OCI-LY7 (cell line): ENCODE measurements at regions not wholly inside any gene's neighbourhood (a gene's known extent, or its start where the extent isn't known, plus 50 kb on each side); places are given as distances from the start of the nearest gene placed in this dataset.

ENCODE experiments used
- BruUV-seq: library from RNA; stranded (reverse); fragments of 400-500 nt; replicated peaks from 2 replicates; lab custom pipeline; 2021; lab: Mats Ljungman, UMichigan
- CTCF ChIA-PET: fragments of 300-600 bp; sonication (Branson Sonifier 250); formaldehyde crosslinking; loops from one replicate; lab custom pipeline; 2022; ENCODE audit warnings: antibody characterized with exemption; ENCODE audit not compliant: unreplicated experiment; lab: Charles Lee
- POLR2A ChIA-PET: fragments of 300-600 bp; sonication (Branson Sonifier 250); formaldehyde crosslinking; loops from one replicate; lab custom pipeline; 2022; ENCODE audit warnings: antibody characterized with exemption; lab: Charles Lee
- DNase-seq: peaks from one replicate; pipeline ENCODE4 v3.0.0-alpha.2; 2015; ENCODE audit warnings: low spot score
- H2AFZ ChIP-seq: fragments of 200-600 bp; sonication (generic), shearing (Covaris generic); 2 replicates; pipeline ENCODE4 v1.6.1; 2014; ENCODE audit warnings: mild to moderate bottlenecking, antibody characterized with exemption, low read length, moderate library complexity
- H3K27ac ChIP-seq: fragments of 200-600 bp; sonication (generic); 2 replicates; pipeline ENCODE4 v1.5.1; 2014; ENCODE audit warnings: mixed run types, low read depth, mild to moderate bottlenecking, moderate library complexity, low read length, inconsistent platforms; ENCODE audit not compliant: poor library complexity, severe bottlenecking
- H3K36me3 ChIP-seq: fragments of 200-600 bp; sonication (generic); 2 replicates; pipeline ENCODE4 v1.6.1; 2014; ENCODE audit warnings: mild to moderate bottlenecking, antibody characterized with exemption, low read length, moderate library complexity, mixed read lengths; ENCODE audit not compliant: insufficient read depth
- H3K4me1 ChIP-seq: fragments of 200-600 bp; sonication (generic); 2 replicates; pipeline ENCODE4 v1.5.1; 2014; ENCODE audit warnings: mild to moderate bottlenecking, low read length; ENCODE audit not compliant: insufficient read depth, poor library complexity, severe bottlenecking
- H3K4me2 ChIP-seq: fragments of 200-600 bp; sonication (generic); 2 replicates; pipeline ENCODE4 v1.6.1; 2014; ENCODE audit warnings: mild to moderate bottlenecking, low read length
- H3K4me3 ChIP-seq: fragments of 200-600 bp; sonication (generic); 2 replicates; pipeline ENCODE4 v1.5.1; 2014; ENCODE audit warnings: mild to moderate bottlenecking, low read depth, low read length; ENCODE audit not compliant: poor library complexity, severe bottlenecking
- H3K79me2 ChIP-seq: fragments of 200-600 bp; sonication (generic); 2 replicates; pipeline ENCODE4 v1.6.1; 2016; ENCODE audit warnings: low read depth, mild to moderate bottlenecking, low read length, moderate library complexity, mixed read lengths; ENCODE audit not compliant: insufficient read depth
- H3K9me2 ChIP-seq: fragments of 200-600 bp; sonication (generic); 2 replicates; pipeline ENCODE4 v1.6.1; 2016; ENCODE audit warnings: mild to moderate bottlenecking, low read length, mixed read lengths; ENCODE audit not compliant: insufficient read depth
- H3K9me3 ChIP-seq: fragments of 200-600 bp; sonication (generic); 2 replicates; pipeline ENCODE4 v1.6.1; 2014; ENCODE audit warnings: mild to moderate bottlenecking, mixed run types, low read length, mixed read lengths
- H4K20me1 ChIP-seq: fragments of 200-600 bp; sonication (generic); 2 replicates; pipeline ENCODE4 v1.6.1; 2014; ENCODE audit warnings: mild to moderate bottlenecking, antibody characterized with exemption, low read length, moderate library complexity, mixed read lengths; ENCODE audit not compliant: insufficient read depth
- EZH2phosphoT487 ChIP-seq: fragments of 200-600 bp; sonication (generic); IDR thresholded peaks from 2 replicates; pipeline ENCODE4 v1.6.1; 2018; ENCODE audit warnings: low read depth, borderline replicate concordance, mild to moderate bottlenecking, mixed run types, antibody characterized with exemption, low read length, moderate library complexity, mixed read lengths
- intact Hi-C: fragments of 100-400 bp; cut with micrococcal nuclease; formaldehyde crosslinking; loops from one replicate; pipeline ENCODE4 v1.10.0; 2022; ENCODE audit not compliant: unreplicated experiment
- TF ChIP-seq, protein P1 (sequence below): fragments of 200-600 bp; sonication (generic); conservative IDR thresholded peaks from 2 replicates; pipeline ENCODE4 v1.5.1; 2014; ENCODE audit warnings: mild to moderate bottlenecking, antibody characterized with exemption, low read length, moderate library complexity, mixed read lengths

DNA sequence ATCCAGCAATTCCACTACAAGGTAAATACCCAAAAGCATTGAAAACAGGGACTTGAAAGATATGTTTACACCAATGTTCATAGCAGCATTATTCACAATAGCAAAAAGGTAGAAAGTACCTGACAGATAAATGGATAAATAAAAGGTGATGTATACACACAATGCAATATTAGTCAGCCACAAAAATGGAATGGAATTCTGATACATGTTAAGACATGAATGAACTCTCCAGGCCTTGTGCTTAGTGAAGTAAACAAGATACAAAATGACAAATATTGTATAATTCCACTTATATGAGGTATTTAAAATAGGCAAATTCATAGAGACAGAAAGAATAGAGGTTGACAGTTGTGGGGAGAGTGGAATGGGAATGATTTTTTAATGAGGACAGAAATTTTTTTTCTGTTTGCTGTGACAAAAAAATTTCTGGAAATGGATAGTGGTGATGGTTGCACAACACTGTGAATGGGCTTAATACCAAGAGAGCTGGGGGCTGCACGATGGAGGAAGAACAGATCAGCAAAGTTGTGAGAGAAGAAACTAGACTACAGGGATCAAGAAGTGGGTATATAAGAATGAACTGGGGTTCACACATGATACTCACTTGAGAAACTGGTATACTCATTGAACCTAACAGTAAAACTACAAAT, 137.2 kb downstream of the MZT1 start:
- H3K4me1 ChIP-seq: no peaks in the 10 kb centered on the region
- DNase-seq: no peak
- H3K9me3 ChIP-seq: no peaks in the 10 kb centered on the region
- ChIA-PET CTCF (no interaction called here), POLR2A (no interaction called here)
- intact Hi-C loops: no loop called here
- no peaks in the 10 kb centered on the region for H3K9me2 ChIP-seq
- H2AFZ ChIP-seq: no peak overlapping the region
- H4K20me1 ChIP-seq: no peaks in the 10 kb centered on the region
- no peaks in the 10 kb centered on the region for H3K36me3 ChIP-seq
- no peaks in the 10 kb centered on the region for H3K79me2 ChIP-seq
- H3K4me2 ChIP-seq: no peak overlapping the region
- no TSS peak for BruUV-seq
- no peak for TF ChIP-seq EZH2phosphoT487
- TF ChIP-seq, protein P1, sequence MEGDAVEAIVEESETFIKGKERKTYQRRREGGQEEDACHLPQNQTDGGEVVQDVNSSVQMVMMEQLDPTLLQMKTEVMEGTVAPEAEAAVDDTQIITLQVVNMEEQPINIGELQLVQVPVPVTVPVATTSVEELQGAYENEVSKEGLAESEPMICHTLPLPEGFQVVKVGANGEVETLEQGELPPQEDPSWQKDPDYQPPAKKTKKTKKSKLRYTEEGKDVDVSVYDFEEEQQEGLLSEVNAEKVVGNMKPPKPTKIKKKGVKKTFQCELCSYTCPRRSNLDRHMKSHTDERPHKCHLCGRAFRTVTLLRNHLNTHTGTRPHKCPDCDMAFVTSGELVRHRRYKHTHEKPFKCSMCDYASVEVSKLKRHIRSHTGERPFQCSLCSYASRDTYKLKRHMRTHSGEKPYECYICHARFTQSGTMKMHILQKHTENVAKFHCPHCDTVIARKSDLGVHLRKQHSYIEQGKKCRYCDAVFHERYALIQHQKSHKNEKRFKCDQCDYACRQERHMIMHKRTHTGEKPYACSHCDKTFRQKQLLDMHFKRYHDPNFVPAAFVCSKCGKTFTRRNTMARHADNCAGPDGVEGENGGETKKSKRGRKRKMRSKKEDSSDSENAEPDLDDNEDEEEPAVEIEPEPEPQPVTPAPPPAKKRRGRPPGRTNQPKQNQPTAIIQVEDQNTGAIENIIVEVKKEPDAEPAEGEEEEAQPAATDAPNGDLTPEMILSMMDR: no peak
- H3K4me3 ChIP-seq: no peak overlapping the region
- H3K27ac ChIP-seq: no peak overlapping the region

DNA sequence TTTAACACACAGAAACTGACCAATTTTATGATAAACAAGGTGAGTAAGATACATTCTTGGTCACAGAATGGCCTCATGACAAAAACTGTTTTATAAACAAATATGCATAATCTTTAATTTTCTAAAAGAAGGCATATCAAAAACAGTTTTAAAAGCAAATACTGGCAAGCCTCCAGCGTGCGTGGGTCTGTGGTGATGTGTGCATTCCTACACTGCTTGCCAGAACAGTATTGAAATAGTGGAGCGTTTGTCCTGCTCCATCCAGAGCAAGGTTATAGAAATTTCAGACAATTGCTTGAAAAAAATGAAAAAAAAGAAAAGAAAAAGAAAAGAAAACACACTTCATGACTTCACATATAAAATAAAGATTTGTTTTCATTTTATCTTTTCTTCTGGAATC, 140.9 kb downstream of the MZT1 start:
- Histone ChIP-seq H3K79me2 (no peaks in the 10 kb centered on the region), H3K36me3 (no peaks in the 10 kb centered on the region), H3K4me3 (no peak overlapping the region), H3K9me2 (no peaks in the 10 kb centered on the region), H3K9me3 (no peaks in the 10 kb centered on the region), H3K27ac (no peak overlapping the region), H4K20me1 (no peaks in the 10 kb centered on the region), H3K4me1 (no peaks in the 10 kb centered on the region), H3K4me2 (no peak overlapping the region), H2AFZ (no peak overlapping the region)
- no peak for DNase-seq
- CTCF ChIA-PET: no interaction called here
- no peak for TF ChIP-seq EZH2phosphoT487
- TF ChIP-seq, protein P1: no peak
- intact Hi-C loops: no loop called here
- POLR2A ChIA-PET: no interaction called here
- BruUV-seq: no TSS peak

DNA sequence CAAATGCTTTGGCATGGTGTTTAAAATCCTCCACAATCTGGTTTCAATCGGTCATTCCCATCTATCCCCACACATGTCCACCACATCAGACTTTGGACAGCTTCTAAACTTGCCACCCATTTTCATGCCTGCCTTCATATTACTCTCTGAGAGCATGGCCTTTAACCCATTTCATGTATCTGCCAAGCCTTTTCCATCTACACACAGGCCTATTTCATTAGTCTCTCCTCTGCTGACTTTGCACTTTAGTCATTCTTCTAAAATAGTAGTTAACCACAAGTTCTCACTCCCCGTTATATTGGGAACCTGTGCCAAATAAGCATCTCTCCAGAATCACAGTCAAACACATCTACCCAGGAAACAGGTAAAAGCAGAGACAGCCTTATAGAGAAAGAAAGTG, 142.2 kb downstream of the MZT1 start:
- Histone ChIP-seq H3K4me2 (no peak overlapping the region), H3K4me1 (no peaks in the 10 kb centered on the region), H3K9me2 (no peaks in the 10 kb centered on the region), H2AFZ (no peak overlapping the region), H3K27ac (no peak overlapping the region), H3K36me3 (no peaks in the 10 kb centered on the region), H4K20me1 (no peaks in the 10 kb centered on the region), H3K79me2 (no peaks in the 10 kb centered on the region), H3K9me3 (no peaks in the 10 kb centered on the region), H3K4me3 (no peak overlapping the region)
- intact Hi-C loops: no loop called here
- POLR2A ChIA-PET: no interaction called here
- CTCF ChIA-PET: no interaction called here
- DNase-seq: no peak
- TF ChIP-seq, protein P1: no peak
- TF ChIP-seq EZH2phosphoT487: no peak
- BruUV-seq: no TSS peak
